ENCODE measurements at regions not wholly inside any gene's neighbourhood (a gene's known extent, or its start where the extent isn't known, plus 50 kb on each side); places are given as distances from the start of the nearest gene placed in this dataset.

DNA sequence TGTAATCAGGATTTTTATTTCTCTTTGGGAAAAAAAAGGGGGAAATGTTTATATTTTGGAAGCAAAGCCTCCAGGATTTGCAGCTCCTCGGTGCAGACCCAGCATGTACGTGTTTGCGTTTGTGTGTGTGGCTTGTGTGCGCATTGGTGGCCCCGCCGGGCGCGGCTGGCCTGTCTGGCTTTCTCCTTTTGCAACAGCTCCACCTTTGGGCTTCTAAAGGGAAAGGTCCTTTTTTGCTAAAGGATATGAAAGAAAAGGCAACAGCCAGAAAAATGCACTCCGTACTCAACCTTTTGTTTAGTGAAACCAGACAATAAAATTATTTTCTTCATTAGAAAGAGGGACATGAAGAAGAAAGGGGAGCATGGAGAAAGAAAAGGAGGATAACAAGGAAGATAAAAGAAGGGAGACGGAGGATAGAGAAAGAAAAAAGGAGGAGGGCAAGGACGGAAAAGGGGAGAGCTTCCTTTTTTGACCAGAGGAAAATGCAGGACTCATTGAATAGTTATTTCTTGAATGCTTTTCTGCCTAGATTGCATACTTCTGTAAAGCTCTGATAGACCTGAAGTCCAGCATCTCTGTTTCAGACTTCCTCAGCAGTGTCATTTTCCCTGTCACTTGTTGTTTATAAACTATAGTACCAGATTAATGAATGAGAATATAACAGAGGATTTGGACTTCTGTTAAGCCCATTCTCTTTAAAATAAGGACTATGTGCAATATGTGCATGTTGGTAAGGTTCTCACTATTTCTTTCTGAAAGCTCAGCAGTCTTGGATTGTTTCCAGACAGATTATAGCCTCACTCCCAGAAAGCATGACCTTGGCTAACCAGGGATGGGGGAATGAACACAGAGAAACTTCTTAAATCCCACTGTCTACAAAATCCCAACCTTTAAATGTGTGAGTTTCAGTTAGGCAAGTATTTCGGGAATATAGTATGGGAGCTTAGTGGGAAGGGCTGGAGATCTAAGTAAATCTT lies 563.1 kb upstream of the PIK3C3 start:
- Histone ChIP-seq H3K36me3 (ENCODE audit: control insufficient read depth, insufficient read depth, low read length) (no peaks in the 10 kb centered on the region), H3K4me3 (ENCODE audit: low read depth, low read length) (no peak overlapping the region), H3K27me3 (ENCODE audit: control insufficient read depth, insufficient read depth, low read length) (no peaks in the 10 kb centered on the region)
- TF ChIP-seq, protein P1, sequence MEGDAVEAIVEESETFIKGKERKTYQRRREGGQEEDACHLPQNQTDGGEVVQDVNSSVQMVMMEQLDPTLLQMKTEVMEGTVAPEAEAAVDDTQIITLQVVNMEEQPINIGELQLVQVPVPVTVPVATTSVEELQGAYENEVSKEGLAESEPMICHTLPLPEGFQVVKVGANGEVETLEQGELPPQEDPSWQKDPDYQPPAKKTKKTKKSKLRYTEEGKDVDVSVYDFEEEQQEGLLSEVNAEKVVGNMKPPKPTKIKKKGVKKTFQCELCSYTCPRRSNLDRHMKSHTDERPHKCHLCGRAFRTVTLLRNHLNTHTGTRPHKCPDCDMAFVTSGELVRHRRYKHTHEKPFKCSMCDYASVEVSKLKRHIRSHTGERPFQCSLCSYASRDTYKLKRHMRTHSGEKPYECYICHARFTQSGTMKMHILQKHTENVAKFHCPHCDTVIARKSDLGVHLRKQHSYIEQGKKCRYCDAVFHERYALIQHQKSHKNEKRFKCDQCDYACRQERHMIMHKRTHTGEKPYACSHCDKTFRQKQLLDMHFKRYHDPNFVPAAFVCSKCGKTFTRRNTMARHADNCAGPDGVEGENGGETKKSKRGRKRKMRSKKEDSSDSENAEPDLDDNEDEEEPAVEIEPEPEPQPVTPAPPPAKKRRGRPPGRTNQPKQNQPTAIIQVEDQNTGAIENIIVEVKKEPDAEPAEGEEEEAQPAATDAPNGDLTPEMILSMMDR (IDR thresholded peaks at IDR 0.05; ENCODE audit: insufficient read depth, low read length, severe bottlenecking): peak; percentile 74
- DNase-seq (ENCODE audit: low read depth): peak; percentile 53
- no peak for FAIRE-seq

DNA sequence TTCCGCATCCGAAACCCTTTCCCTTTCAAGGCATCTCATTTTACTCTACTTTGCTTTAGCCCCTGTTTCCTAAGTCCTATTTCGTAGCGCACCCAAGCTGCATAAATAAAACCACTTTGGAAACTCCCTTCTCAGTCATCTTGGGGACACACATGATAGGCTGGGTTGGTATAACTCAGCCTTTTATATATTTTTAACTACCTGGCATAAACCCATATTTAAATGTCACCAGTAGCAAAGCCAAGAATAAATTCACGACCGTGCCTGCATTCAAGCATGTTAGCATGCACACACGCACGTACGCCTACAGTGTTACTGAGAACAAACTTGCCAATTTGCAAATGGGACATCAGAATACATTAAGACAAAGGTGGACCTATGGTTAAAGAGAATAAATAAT lies 564.7 kb upstream of the PIK3C3 start:
- DNase-seq (ENCODE audit: low read depth) (peak; percentile 21), FAIRE-seq (no peak)
- TF ChIP-seq, protein P1 (IDR thresholded peaks at IDR 0.05; ENCODE audit: insufficient read depth, low read length, severe bottlenecking): no peak
- no peak overlapping the region for H3K4me3 ChIP-seq (ENCODE audit: low read depth, low read length)
- no peaks in the 10 kb centered on the region for H3K36me3 ChIP-seq (ENCODE audit: control insufficient read depth, insufficient read depth, low read length)
- H3K27me3 ChIP-seq (ENCODE audit: control insufficient read depth, insufficient read depth, low read length): no peaks in the 10 kb centered on the region

- TF ChIP-seq, protein P1 (IDR thresholded peaks at IDR 0.05; ENCODE audit: insufficient read depth, low read length, severe bottlenecking): peak; percentile 42
- DNase-seq (ENCODE audit: low read depth) (peak; percentile 58), FAIRE-seq (no peak)
- Histone ChIP-seq H3K36me3 (ENCODE audit: control insufficient read depth, insufficient read depth, low read length) (no peaks in the 10 kb centered on the region), H3K27me3 (ENCODE audit: control insufficient read depth, insufficient read depth, low read length) (no peaks in the 10 kb centered on the region), H3K4me3 (ENCODE audit: low read depth, low read length) (no peak overlapping the region)
Measured at GRCh38 chr18:41378598-41378997, 576.4 kb upstream of the PIK3C3 start.

GRCh38 chr18:41373612-41374011 lies 581.4 kb upstream of the PIK3C3 start:
- DNase-seq (ENCODE audit: low read depth) (no peak), FAIRE-seq (no peak)
- TF ChIP-seq, protein P1 (IDR thresholded peaks at IDR 0.05; ENCODE audit: insufficient read depth, low read length, severe bottlenecking): no peak
- Histone ChIP-seq H3K36me3 (ENCODE audit: control insufficient read depth, insufficient read depth, low read length) (no peaks in the 10 kb centered on the region), H3K4me3 (ENCODE audit: low read depth, low read length) (no peak overlapping the region), H3K27me3 (ENCODE audit: control insufficient read depth, insufficient read depth, low read length) (no peaks in the 10 kb centered on the region)

- H3K27me3 ChIP-seq (ENCODE audit: control insufficient read depth, insufficient read depth, low read length): no peaks in the 10 kb centered on the region
- H3K36me3 ChIP-seq (ENCODE audit: control insufficient read depth, insufficient read depth, low read length): no peaks in the 10 kb centered on the region
- TF ChIP-seq, protein P1 (IDR thresholded peaks at IDR 0.05; ENCODE audit: insufficient read depth, low read length, severe bottlenecking): no peak
- no peak overlapping the region for H3K4me3 ChIP-seq (ENCODE audit: low read depth, low read length)
- DNase-seq (ENCODE audit: low read depth): no peak
- FAIRE-seq: no peak
Measured at GRCh38 chr18:41372046-41372665, 582.9 kb upstream of the PIK3C3 start.

All from bronchial epithelial cell (primary cell).